ENCODE measurements at regions not wholly inside any gene's neighbourhood (a gene's known extent, or its start where the extent isn't known, plus 50 kb on each side); places are given as distances from the start of the nearest gene placed in this dataset.

GRCh38 chr17:33531311-33531710 is 238.2 kb upstream of the ASIC2 start:
- no peak for DNase-seq

More at GRCh38 chr17:33531311-33531710, 238.2 kb upstream of the ASIC2 start:
- ATAC-seq (ENCODE audit: low read depth), result no peak
- H3K27ac ChIP-seq (ENCODE audit: insufficient read depth, low read length), result no peak overlapping the region
- ChIA-PET POLR2A (ENCODE audit: unreplicated experiment) (no interaction called here), CTCF (no interaction called here)
- H4K5ac ChIP-seq (ENCODE audit: low read depth, low read length), result no peak overlapping the region
- WGBS, 2 experiments (ENCODE audit: extremely low coverage in 2 of 2, insufficient read length in 1 of 2), result 52% methylated on average over 5 of the region's 6 CpGs; no CpG with 5 or more reads in 1 of the 2 experiments
- H3K27me3 ChIP-seq (ENCODE audit: control insufficient read depth, insufficient read depth, low read length), result no peaks in the 10 kb centered on the region
- H2BK120ac ChIP-seq (ENCODE audit: low read depth, low read length), result no peak overlapping the region
- H3K4me3 ChIP-seq (ENCODE audit: insufficient read depth, low read depth, low read length), result no peak overlapping the region
- no peak overlapping the region for H2AFZ ChIP-seq (replicated peaks; ENCODE audit: low read length, poor library complexity)
- in situ Hi-C loops (cut with MboI; ENCODE audit: low sequenced_read_pairs) (no loop called here), dilution Hi-C loops (cut with HindIII; ENCODE audit: low sequenced_read_pairs, unreplicated experiment) (no loop called here), intact Hi-C loops (cut with micrococcal nuclease) (no loop called here)
- H3K56ac ChIP-seq (ENCODE audit: extremely low read depth, insufficient read depth, low read length), result no peak overlapping the region
- no peak overlapping the region for H2BK5ac ChIP-seq (ENCODE audit: low read depth, low read length, poor library complexity, severe bottlenecking)
- no peak overlapping the region for H3K18ac ChIP-seq (ENCODE audit: low read depth, low read length)
- no peaks in the 10 kb centered on the region for H4K20me1 ChIP-seq (ENCODE audit: insufficient read depth, low read length)
- no peak overlapping the region for H4K8ac ChIP-seq (ENCODE audit: low read depth in 2 of 2, low read length in 2 of 2)
- no peak overlapping the region for H3K9ac ChIP-seq (ENCODE audit: low read depth, low read length)
- H3K23ac ChIP-seq (ENCODE audit: low read depth, low read length), result no peak overlapping the region
- no peak overlapping the region for H2AK9ac ChIP-seq (replicated peaks; ENCODE audit: low read depth, low read length, poor library complexity)
- H3K36me3 ChIP-seq (ENCODE audit: control insufficient read depth, insufficient read depth, low read length), result no peaks in the 10 kb centered on the region
- H3K4me1 ChIP-seq (ENCODE audit: control insufficient read depth, insufficient read depth, low read length), result no peaks in the 10 kb centered on the region
- no peaks in the 10 kb centered on the region for H3K9me1 ChIP-seq (ENCODE audit: insufficient read depth, low read length)
- BruUV-seq (replicated peaks), result no TSS peak
- H3K9me3 ChIP-seq (ENCODE audit: control insufficient read depth, insufficient read depth, low read length), result peaks cover 14% of the 10 kb centered on the region
- no peak overlapping the region for H2AK5ac ChIP-seq (ENCODE audit: low read depth, low read length)
- H3K4me2 ChIP-seq (ENCODE audit: low read depth, low read length), result no peak overlapping the region
- no peak overlapping the region for H2BK20ac ChIP-seq (ENCODE audit: low read depth, low read length)
- H3K4ac ChIP-seq (ENCODE audit: low read depth, low read length), result no peak overlapping the region
- H2BK15ac ChIP-seq (ENCODE audit: low read depth, low read length), result no peak overlapping the region
- no peak for TF ChIP-seq POLR2A (IDR thresholded peaks at IDR 0.05; ENCODE audit: low read depth, low read length)
- TF ChIP-seq FOS (IDR thresholded peaks at IDR 0.05; ENCODE audit: low read depth, low read length), result no peak
- no peak for TF ChIP-seq MXI1 (IDR thresholded peaks at IDR 0.05; ENCODE audit: borderline replicate concordance, low read depth, low read length)
- TF ChIP-seq RCOR1 (IDR thresholded peaks at IDR 0.05; ENCODE audit: insufficient replicate concordance, low read length), result no peak
- TF ChIP-seq BHLHE40 (IDR thresholded peaks at IDR 0.05; ENCODE audit: low read depth, low read length), result no peak
- TF ChIP-seq NFE2L2 (IDR thresholded peaks at IDR 0.05; ENCODE audit: low read depth, low read length), result no peak
- no peak for TF ChIP-seq CEBPB (IDR thresholded peaks at IDR 0.05; ENCODE audit: low read depth, low read length)
- TF ChIP-seq ELK1 (IDR thresholded peaks at IDR 0.05; ENCODE audit: borderline replicate concordance, low read depth, low read length), result no peak
- TF ChIP-seq CTCF (conservative IDR thresholded peaks at IDR 0.05; ENCODE audit: low read depth, low read length), result no peak
- no peak for TF ChIP-seq RAD21 (IDR thresholded peaks at IDR 0.05; ENCODE audit: low read length)
- no peaks in the 10 kb centered on the region for H3K79me1 ChIP-seq (ENCODE audit: low read depth in 1 of 2, low read length in 2 of 2)
- no peak overlapping the region for H3K14ac ChIP-seq (replicated peaks; ENCODE audit: low read depth, low read length)
- H4K91ac ChIP-seq (ENCODE audit: insufficient read depth, low read depth, low read length), result no peak overlapping the region

All from IMR-90 (cell line).